ENCODE measurements at regions not wholly inside any gene's neighbourhood (a gene's known extent, or its start where the extent isn't known, plus 50 kb on each side); places are given as distances from the start of the nearest gene placed in this dataset.
"Not testable (repeated sequence)": the region's sequence is repeated elsewhere in the genome, so short reads cannot be mapped to it uniquely, and the experiment has no call there.

- DNase-seq; POLR2A ChIA-PET; H3K27me3 Mint-ChIP-seq; H3K4me1 ChIP-seq (ENCODE audit: control insufficient read depth in 1 of 2, extremely low read depth in 1 of 2, insufficient read depth in 2 of 2, low read length in 2 of 2); H3K27me3 ChIP-seq (replicated peaks in 1 of 2; ENCODE audit: control insufficient read depth in 2 of 2, extremely low read depth in 1 of 2, insufficient read depth in 2 of 2, low read length in 1 of 2); H3K4me1 Mint-ChIP-seq; H3K27ac ChIP-seq (ENCODE audit: low read length); H3K27ac Mint-ChIP-seq; H3K36me3 Mint-ChIP-seq; H3K9me3 Mint-ChIP-seq; ATAC-seq (replicated peaks in 1 of 4); H3K4me3 Mint-ChIP-seq; CTCF ChIA-PET; H3K36me3 ChIP-seq (ENCODE audit: control insufficient read depth in 2 of 2, extremely low read depth in 1 of 2, insufficient read depth in 1 of 2, low read length in 1 of 2); H3K4me3 ChIP-seq (ENCODE audit: control insufficient read depth in 1 of 2, extremely low read depth in 1 of 2, low read length in 1 of 2); H3K9me3 ChIP-seq: not testable (repeated sequence)
- 100% methylated on average over 3 of the region's 3 CpGs for WGBS (ENCODE audit: insufficient coverage)
Measured at GRCh38 chr13:78041366-78041765, 122.7 kb upstream of the EDNRB start.

DNA sequence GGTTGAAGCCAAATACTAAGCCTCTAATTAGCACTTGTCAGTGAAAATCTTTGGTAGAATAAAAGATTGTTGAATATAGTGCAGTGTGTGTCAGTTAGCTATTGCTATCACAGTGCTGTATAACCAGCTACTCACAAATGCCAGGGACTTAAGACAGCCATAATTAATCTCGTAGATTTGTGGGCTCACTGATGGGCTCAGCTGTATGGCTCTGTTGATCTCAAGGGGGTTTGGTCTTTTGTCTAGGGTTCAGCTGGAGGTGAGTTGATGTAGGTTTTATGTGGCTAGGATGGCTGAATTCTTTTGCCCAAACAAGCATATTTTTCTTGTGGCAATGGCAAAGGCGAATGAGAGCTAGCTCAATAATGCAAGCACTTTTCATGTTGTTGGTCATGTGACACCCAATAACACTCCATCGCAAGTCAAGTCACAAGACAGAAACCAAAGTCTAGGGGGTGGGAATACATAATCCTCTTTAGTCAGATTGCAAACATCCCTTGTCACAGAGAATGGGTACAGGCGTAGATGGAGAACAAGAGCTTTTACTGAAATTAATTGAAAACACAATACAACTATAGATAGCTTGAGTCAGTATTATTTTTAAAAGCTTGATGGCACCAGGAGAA is 121.7 kb upstream of the EDNRB start:
- Histone ChIP-seq H3K9me3 (no peaks in the 10 kb centered on the region), H3K4me3 (ENCODE audit: control insufficient read depth in 1 of 2, extremely low read depth in 1 of 2, low read length in 1 of 2) (no peak overlapping the region), H3K36me3 (ENCODE audit: control insufficient read depth in 2 of 2, extremely low read depth in 1 of 2, insufficient read depth in 1 of 2, low read length in 1 of 2) (no peaks in the 10 kb centered on the region), H3K27me3 (replicated peaks in 1 of 2; ENCODE audit: control insufficient read depth in 2 of 2, extremely low read depth in 1 of 2, insufficient read depth in 2 of 2, low read length in 1 of 2) (no peaks in the 10 kb centered on the region), H3K27ac (ENCODE audit: low read length) (no peak overlapping the region), H3K4me1 (ENCODE audit: control insufficient read depth in 1 of 2, extremely low read depth in 1 of 2, insufficient read depth in 2 of 2, low read length in 2 of 2) (no peaks in the 10 kb centered on the region)
- no peaks in the 10 kb centered on the region for H3K9me3 Mint-ChIP-seq
- ATAC-seq (replicated peaks in 1 of 4) (no peak), DNase-seq (no peak)
- POLR2A ChIA-PET = no interaction called here
- peaks cover 4% of the 10 kb centered on the region in 2 donors for H3K27me3 Mint-ChIP-seq
- no peak overlapping the region for H3K27ac Mint-ChIP-seq
- WGBS (ENCODE audit: insufficient coverage) = 100% methylated on average over 1 of the region's 4 CpGs
- CTCF ChIA-PET = no interaction called here
- no peaks in the 10 kb centered on the region for H3K36me3 Mint-ChIP-seq
- H3K4me3 Mint-ChIP-seq = no peak overlapping the region
- H3K4me1 Mint-ChIP-seq = no peaks in the 10 kb centered on the region

GRCh38 chr13:78036841-78037240 is 118.2 kb upstream of the EDNRB start:
- Histone ChIP-seq H3K4me1 (ENCODE audit: control insufficient read depth in 1 of 2, extremely low read depth in 1 of 2, insufficient read depth in 2 of 2, low read length in 2 of 2) (no peaks in the 10 kb centered on the region), H3K36me3 (ENCODE audit: control insufficient read depth in 2 of 2, extremely low read depth in 1 of 2, insufficient read depth in 1 of 2, low read length in 1 of 2) (no peaks in the 10 kb centered on the region), H3K27ac (ENCODE audit: low read length) (no peak overlapping the region), H3K27me3 (replicated peaks in 1 of 2; ENCODE audit: control insufficient read depth in 2 of 2, extremely low read depth in 1 of 2, insufficient read depth in 2 of 2, low read length in 1 of 2) (no peaks in the 10 kb centered on the region), H3K9me3 (no peaks in the 10 kb centered on the region), H3K4me3 (ENCODE audit: control insufficient read depth in 1 of 2, extremely low read depth in 1 of 2, low read length in 1 of 2) (no peak overlapping the region)
- Mint-ChIP-seq H3K27ac (no peak overlapping the region), H3K4me3 (no peak overlapping the region), H3K9me3 (no peaks in the 10 kb centered on the region), H3K36me3 (no peaks in the 10 kb centered on the region), H3K27me3 (peaks cover 0 to 4% of the 10 kb centered on the region in 2 donors), H3K4me1 (no peaks in the 10 kb centered on the region)
- CTCF ChIA-PET = interaction anchor here (0.7 kb wide), 2 partner anchors 101 to 1626 kb away, joined by 3 read pairs; no protein-coding TSS in a partner anchor
- POLR2A ChIA-PET = no interaction called here
- DNase-seq (no peak), ATAC-seq (replicated peaks in 1 of 4) (no peak)

DNA sequence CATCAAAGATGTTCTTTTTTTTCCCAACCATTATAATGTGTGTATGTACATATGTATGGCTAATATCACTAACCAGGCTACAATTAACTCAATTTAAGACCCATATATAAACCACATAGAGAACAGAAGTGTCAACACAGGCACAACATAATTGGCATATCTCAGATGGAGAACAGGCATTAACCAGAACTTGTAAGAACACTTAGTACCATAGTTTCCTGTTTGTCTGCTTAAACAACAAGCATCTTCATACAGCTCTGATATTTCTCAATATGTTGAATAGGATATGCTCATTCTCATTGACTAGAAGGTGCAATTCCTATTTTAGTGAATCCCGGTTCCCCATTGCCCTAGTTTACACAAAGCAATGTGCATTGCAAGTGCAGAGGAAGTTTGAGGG is 116.9 kb upstream of the EDNRB start:
- H3K4me1 Mint-ChIP-seq = no peaks in the 10 kb centered on the region
- no CpG with 5 or more reads among the region's 1 CpG for WGBS (ENCODE audit: insufficient coverage)

GRCh38 chr13:78033509-78033908 is 114.9 kb upstream of the EDNRB start:
- H3K27me3 ChIP-seq (replicated peaks in 1 of 2; ENCODE audit: control insufficient read depth in 2 of 2, extremely low read depth in 1 of 2, insufficient read depth in 2 of 2, low read length in 1 of 2) = no peaks in the 10 kb centered on the region
- H3K27ac Mint-ChIP-seq = no peak overlapping the region
- H3K36me3 Mint-ChIP-seq = no peaks in the 10 kb centered on the region
- H3K4me1 Mint-ChIP-seq = no peaks in the 10 kb centered on the region
- CTCF ChIA-PET = interaction anchor here in 1 of 2 donors (0.8 kb wide), 1 partner anchor 88 kb away, joined by 3 read pairs; no protein-coding TSS in a partner anchor
- POLR2A ChIA-PET = no interaction called here
- no peaks in the 10 kb centered on the region for H3K4me1 ChIP-seq (ENCODE audit: control insufficient read depth in 1 of 2, extremely low read depth in 1 of 2, insufficient read depth in 2 of 2, low read length in 2 of 2)
- ATAC-seq (replicated peaks in 1 of 4) (no peak), DNase-seq (no peak)
- no peaks in the 10 kb centered on the region for H3K9me3 Mint-ChIP-seq
- no peaks in the 10 kb centered on the region for H3K9me3 ChIP-seq
- no peaks in the 10 kb centered on the region for H3K36me3 ChIP-seq (ENCODE audit: control insufficient read depth in 2 of 2, extremely low read depth in 1 of 2, insufficient read depth in 1 of 2, low read length in 1 of 2)
- no peak overlapping the region for H3K4me3 ChIP-seq (ENCODE audit: control insufficient read depth in 1 of 2, extremely low read depth in 1 of 2, low read length in 1 of 2)
- WGBS (ENCODE audit: insufficient coverage) = no CpG with 5 or more reads among the region's 3 CpGs
- H3K27me3 Mint-ChIP-seq = peaks cover 4 to 9% of the 10 kb centered on the region in 2 donors
- no peak overlapping the region for H3K27ac ChIP-seq (ENCODE audit: low read length)
- H3K4me3 Mint-ChIP-seq = no peak overlapping the region

More for the DNA sequence above, 116.9 kb upstream of the EDNRB start:
- Histone ChIP-seq H3K9me3 (no peaks in the 10 kb centered on the region), H3K27me3 (replicated peaks in 1 of 2; ENCODE audit: control insufficient read depth in 2 of 2, extremely low read depth in 1 of 2, insufficient read depth in 2 of 2, low read length in 1 of 2) (no peaks in the 10 kb centered on the region), H3K36me3 (ENCODE audit: control insufficient read depth in 2 of 2, extremely low read depth in 1 of 2, insufficient read depth in 1 of 2, low read length in 1 of 2) (no peaks in the 10 kb centered on the region), H3K4me1 (ENCODE audit: control insufficient read depth in 1 of 2, extremely low read depth in 1 of 2, insufficient read depth in 2 of 2, low read length in 2 of 2) (no peaks in the 10 kb centered on the region), H3K27ac (ENCODE audit: low read length) (no peak overlapping the region), H3K4me3 (ENCODE audit: control insufficient read depth in 1 of 2, extremely low read depth in 1 of 2, low read length in 1 of 2) (no peak overlapping the region)
- Mint-ChIP-seq H3K4me3 (no peak overlapping the region), H3K27ac (no peak overlapping the region), H3K36me3 (no peaks in the 10 kb centered on the region), H3K9me3 (no peaks in the 10 kb centered on the region), H3K27me3 (peaks cover under 1 to 3% of the 10 kb centered on the region in 2 donors)
- CTCF ChIA-PET = no interaction called here
- DNase-seq = no peak
- POLR2A ChIA-PET = interaction anchor here in 1 of 2 donors (0.6 kb wide), 1 partner anchor 654 kb away, joined by 4 read pairs; no protein-coding TSS in a partner anchor
- ATAC-seq (replicated peaks in 1 of 4) = no peak

- POLR2A ChIA-PET = no interaction called here
- Histone ChIP-seq H3K4me3 (ENCODE audit: control insufficient read depth in 1 of 2, extremely low read depth in 1 of 2, low read length in 1 of 2) (no peak overlapping the region), H3K36me3 (ENCODE audit: control insufficient read depth in 2 of 2, extremely low read depth in 1 of 2, insufficient read depth in 1 of 2, low read length in 1 of 2) (no peaks in the 10 kb centered on the region), H3K9me3 (no peaks in the 10 kb centered on the region), H3K27ac (ENCODE audit: low read length) (no peak overlapping the region), H3K4me1 (ENCODE audit: control insufficient read depth in 1 of 2, extremely low read depth in 1 of 2, insufficient read depth in 2 of 2, low read length in 2 of 2) (no peaks in the 10 kb centered on the region), H3K27me3 (replicated peaks in 1 of 2; ENCODE audit: control insufficient read depth in 2 of 2, extremely low read depth in 1 of 2, insufficient read depth in 2 of 2, low read length in 1 of 2) (no peaks in the 10 kb centered on the region)
- CTCF ChIA-PET = no interaction called here
- DNase-seq (no peak), ATAC-seq (replicated peaks in 1 of 4) (no peak)
- peaks cover 4 to 11% of the 10 kb centered on the region in 2 donors for H3K27me3 Mint-ChIP-seq
- no peak overlapping the region for H3K27ac Mint-ChIP-seq
- H3K4me3 Mint-ChIP-seq = no peak overlapping the region
- H3K4me1 Mint-ChIP-seq = no peaks in the 10 kb centered on the region
- H3K9me3 Mint-ChIP-seq = no peaks in the 10 kb centered on the region
- H3K36me3 Mint-ChIP-seq = no peaks in the 10 kb centered on the region
Measured at GRCh38 chr13:78032132-78032531, 113.5 kb upstream of the EDNRB start.

DNA sequence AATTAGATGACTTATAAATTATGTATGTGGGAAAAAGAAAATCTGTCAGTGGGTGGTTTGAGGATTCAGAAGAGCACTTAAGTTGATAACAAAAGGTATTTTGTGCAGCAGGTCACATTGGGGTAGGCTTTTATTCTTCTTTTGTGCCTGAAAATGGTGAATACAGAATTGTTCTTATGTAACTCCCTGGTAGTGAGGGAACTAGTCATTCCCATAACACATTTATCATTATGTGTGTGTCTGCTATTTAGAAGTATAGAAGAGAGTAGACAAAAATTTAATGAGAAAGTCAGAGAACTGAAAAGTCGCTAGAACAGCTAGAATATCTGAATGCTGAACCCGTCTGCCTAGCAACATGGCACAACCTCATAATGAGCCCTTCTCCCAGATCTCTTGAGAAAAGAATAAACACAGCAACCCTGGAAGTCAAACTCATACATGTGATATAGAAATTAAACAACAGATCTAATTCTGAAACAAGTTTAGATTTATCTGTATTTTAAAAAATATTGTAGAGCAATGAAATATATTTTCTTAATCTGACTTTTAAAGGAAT is 111.8 kb upstream of the EDNRB start:
- Mint-ChIP-seq H3K36me3 (no peaks in the 10 kb centered on the region), H3K27me3 (peaks cover 4 to 12% of the 10 kb centered on the region in 2 donors), H3K27ac (no peak overlapping the region), H3K4me3 (no peak overlapping the region), H3K9me3 (no peaks in the 10 kb centered on the region), H3K4me1 (no peaks in the 10 kb centered on the region)
- ATAC-seq (replicated peaks in 1 of 4) (no peak), DNase-seq (no peak)
- Histone ChIP-seq H3K4me1 (ENCODE audit: control insufficient read depth in 1 of 2, extremely low read depth in 1 of 2, insufficient read depth in 2 of 2, low read length in 2 of 2) (no peaks in the 10 kb centered on the region), H3K4me3 (ENCODE audit: control insufficient read depth in 1 of 2, extremely low read depth in 1 of 2, low read length in 1 of 2) (no peak overlapping the region), H3K27me3 (replicated peaks in 1 of 2; ENCODE audit: control insufficient read depth in 2 of 2, extremely low read depth in 1 of 2, insufficient read depth in 2 of 2, low read length in 1 of 2) (no peaks in the 10 kb centered on the region), H3K36me3 (ENCODE audit: control insufficient read depth in 2 of 2, extremely low read depth in 1 of 2, insufficient read depth in 1 of 2, low read length in 1 of 2) (no peaks in the 10 kb centered on the region), H3K27ac (ENCODE audit: low read length) (no peak overlapping the region), H3K9me3 (no peaks in the 10 kb centered on the region)
- whole genome bisulfite sequencing (ENCODE audit: insufficient coverage) = no CpG with 5 or more reads among the region's 2 CpGs
- CTCF ChIA-PET = no interaction called here
- POLR2A ChIA-PET = no interaction called here
